GM23338 (cell line): ENCODE measurements at regions not wholly inside any gene's neighbourhood (a gene's known extent, or its start where the extent isn't known, plus 50 kb on each side); places are given as distances from the start of the nearest gene placed in this dataset.

ENCODE experiments used
- ATAC-seq: fragments of 200-7000 bp; cut with Tn5 transposase; 3 replicates; pipeline ENCODE4 v1.9.1; 2020
- DNase-seq: peaks from one replicate; pipeline ENCODE4 v3.0.0-alpha.2; 2015; ENCODE audit warnings: low spot score
- H2AFZ ChIP-seq: fragments of 200-600 bp; sonication (generic); 2 replicates; pipeline ENCODE4 v1.8.0; 2016; ENCODE audit warnings: antibody characterized with exemption, mild to moderate bottlenecking, moderate library complexity
- H3F3A ChIP-seq: fragments of 200-600 bp; sonication (generic); replicated peaks from 2 replicates; pipeline ENCODE4 v1.8.0; 2017; ENCODE audit warnings: antibody characterized with exemption, mixed run types, low read depth
- H3K27ac ChIP-seq: fragments of 200-600 bp; sonication (generic); 2 replicates; pipeline ENCODE4 v1.6.1; 2016; ENCODE audit warnings: low read depth
- H3K27me3 ChIP-seq: fragments of 200-600 bp; sonication (generic); 2 replicates; pipeline ENCODE4 v1.8.0; 2016; ENCODE audit warnings: mild to moderate bottlenecking, mixed run types, moderate library complexity; ENCODE audit not compliant: insufficient read depth
- H3K36me3 ChIP-seq: fragments of 200-600 bp; sonication (generic); 2 replicates; pipeline ENCODE4 v1.8.0; 2016; ENCODE audit warnings: mild to moderate bottlenecking; ENCODE audit not compliant: insufficient read depth
- H3K4me1 ChIP-seq: fragments of 200-600 bp; sonication (generic); 2 replicates; pipeline ENCODE4 v1.8.0; 2016; ENCODE audit warnings: mild to moderate bottlenecking, moderate library complexity; ENCODE audit not compliant: insufficient read depth
- H3K4me2 ChIP-seq: fragments of 200-600 bp; sonication (generic); 2 replicates; pipeline ENCODE4 v1.7.1; 2017; ENCODE audit warnings: mixed run types
- H3K4me3 ChIP-seq: fragments of 200-600 bp; sonication (generic); 2 replicates; pipeline ENCODE4 v1.6.1; 2016; ENCODE audit warnings: mixed run types
- H3K79me2 ChIP-seq: fragments of 200-600 bp; sonication (generic); replicated peaks from 2 replicates; pipeline ENCODE4 v1.8.0; 2017; ENCODE audit warnings: mild to moderate bottlenecking; ENCODE audit not compliant: insufficient read depth
- H3K9me2 ChIP-seq: fragments of 200-600 bp; sonication (generic); 2 replicates; pipeline ENCODE4 v1.8.0; 2017; ENCODE audit not compliant: insufficient read depth
- H4K20me1 ChIP-seq: fragments of 200-600 bp; sonication (generic); replicated peaks from 2 replicates; pipeline ENCODE4 v1.8.0; 2017; ENCODE audit warnings: mild to moderate bottlenecking; ENCODE audit not compliant: insufficient read depth
- H3K27ac Mint-ChIP-seq: 2 replicates; pipeline ENCODE4 v1.8.0; 2020; ENCODE audit warnings: inconsistent platforms, mild to moderate bottlenecking, moderate library complexity, mixed read lengths
- H3K27me3 Mint-ChIP-seq: 3 replicates; pipeline ENCODE4 v1.8.0; 2022; ENCODE audit warnings: low read depth, mild to moderate bottlenecking, moderate library complexity, mixed read lengths, inconsistent platforms; ENCODE audit not compliant: insufficient read depth, poor library complexity
- H3K36me3 Mint-ChIP-seq: 3 replicates; pipeline ENCODE4 v1.8.0; 2021; ENCODE audit warnings: low read depth, mild to moderate bottlenecking, inconsistent platforms, moderate library complexity, mixed read lengths
- H3K4me1 Mint-ChIP-seq: 3 replicates; pipeline ENCODE4 v1.8.0; 2020; ENCODE audit warnings: mild to moderate bottlenecking, inconsistent platforms, mixed read lengths
- H3K4me3 Mint-ChIP-seq: 3 replicates; pipeline ENCODE4 v1.8.0; 2021; ENCODE audit warnings: moderate library complexity, mild to moderate bottlenecking, inconsistent platforms, mixed read lengths
- H3K9me3 Mint-ChIP-seq: 3 replicates; pipeline ENCODE4 v1.8.0; 2020; ENCODE audit warnings: moderate library complexity, mild to moderate bottlenecking, inconsistent platforms, mixed read lengths
- CREB1 ChIP-seq: fragments of 250-450 bp; sonication (Bioruptor Pico); IDR thresholded peaks from 2 replicates; pipeline ENCODE4 v1.5.0; 2020; ENCODE audit warnings: low read depth, mild to moderate bottlenecking, moderate library complexity
- CTCF ChIP-seq, 2 experiments: fragments of 200-600 bp in 1 of 2; sonication (generic) in 1 of 2; conservative IDR thresholded peaks; 2 replicates each; pipeline versions ENCODE4 v1.5.1 to v1.6.1; 2016 to 2017; ENCODE audit warnings: antibody characterized with exemption in 2 of 2, low read depth in 2 of 2, mild to moderate bottlenecking in 2 of 2, moderate library complexity in 1 of 2
- ETS1 ChIP-seq: IDR thresholded peaks from 2 replicates; pipeline ENCODE4 v1.6.1; 2016; ENCODE audit warnings: antibody characterized with exemption
- EZH2 ChIP-seq: fragments of 200-600 bp; sonication (generic); IDR thresholded peaks from one replicate; pipeline ENCODE4 v1.8.0; 2017; ENCODE audit warnings: antibody characterized with exemption, mild to moderate bottlenecking, low read depth; ENCODE audit not compliant: unreplicated experiment
- EZH2phosphoT487 ChIP-seq: fragments of 200-600 bp; sonication (generic); IDR thresholded peaks from one replicate; pipeline ENCODE4 v1.8.1; 2018; ENCODE audit warnings: antibody characterized with exemption; ENCODE audit not compliant: unreplicated experiment
- JUNB ChIP-seq: IDR thresholded peaks from one replicate; pipeline ENCODE4 v1.6.1; 2016; ENCODE audit warnings: antibody characterized with exemption; ENCODE audit not compliant: unreplicated experiment
- NANOG ChIP-seq: IDR thresholded peaks from 2 replicates; pipeline ENCODE4 v1.6.1; 2016; ENCODE audit warnings: antibody characterized with exemption, borderline replicate concordance
- POLR2AphosphoS5 ChIP-seq: IDR thresholded peaks from 2 replicates; pipeline ENCODE4 v1.6.1; 2016; ENCODE audit warnings: antibody characterized with exemption, low read depth
- REST ChIP-seq: IDR thresholded peaks from one replicate; pipeline ENCODE4 v1.6.1; 2018; ENCODE audit warnings: antibody characterized with exemption; ENCODE audit not compliant: unreplicated experiment
- ZNF331 ChIP-seq: fragments of 250-450 bp; sonication (Bioruptor Pico); IDR thresholded peaks from 2 replicates; pipeline ENCODE4 v1.5.0; 2020; ENCODE audit warnings: low read depth, mild to moderate bottlenecking, moderate library complexity

GRCh38 chr16:65822148-65822547 lies 544.3 kb upstream of the CDH5 start (continued):
- TF ChIP-seq CTCF (conservative IDR thresholded peaks at IDR 0.05; ENCODE audit: low read depth in 2 of 2) (no peak), REST (no peak), POLR2AphosphoS5 (no peak), ETS1 (no peak), EZH2 (no peak)

- no peaks in the 10 kb centered on the region for H3K36me3 ChIP-seq
- no peaks in the 10 kb centered on the region for H3K79me2 ChIP-seq
- Mint-ChIP-seq H3K4me3 (no peak overlapping the region), H3K27me3 (no peaks in the 10 kb centered on the region), H3K27ac (no peak overlapping the region), H3K4me1 (peaks cover 18% of the 10 kb centered on the region), H3K36me3 (no peaks in the 10 kb centered on the region), H3K9me3 (0 out of 3 replicates have a peak, but pooled peaks cover 2% of the 10 kb centered on the region)
- TF ChIP-seq EZH2phosphoT487 (no peak), CREB1 (CRISPR knock-in tag) (no peak), REST (no peak), POLR2AphosphoS5 (no peak), NANOG (no peak), JUNB (no peak), ZNF331 (no peak), CTCF (conservative IDR thresholded peaks at IDR 0.05; ENCODE audit: low read depth in 2 of 2) (no peak)
- no peak overlapping the region for H2AFZ ChIP-seq
- peaks cover 17% of the 10 kb centered on the region; the same call in 1 of the 2 replicates for H3K9me2 ChIP-seq
- no peak for ATAC-seq
- no peaks in the 10 kb centered on the region for H3F3A ChIP-seq
- no peak overlapping the region for H3K4me2 ChIP-seq
- H3K4me3 ChIP-seq: no peak overlapping the region
- H4K20me1 ChIP-seq: no peaks in the 10 kb centered on the region
- peaks cover 18% of the 10 kb centered on the region for H3K4me1 ChIP-seq
- no peak for DNase-seq
- no peak overlapping the region for H3K27ac ChIP-seq
- H3K27me3 ChIP-seq: no peaks in the 10 kb centered on the region
Observed at GRCh38 chr16:65819136-65819898, 547.2 kb upstream of the CDH5 start.
